ENCODE measurements at regions not wholly inside any gene's neighbourhood (a gene's known extent, or its start where the extent isn't known, plus 50 kb on each side); places are given as distances from the start of the nearest gene placed in this dataset.

DNA sequence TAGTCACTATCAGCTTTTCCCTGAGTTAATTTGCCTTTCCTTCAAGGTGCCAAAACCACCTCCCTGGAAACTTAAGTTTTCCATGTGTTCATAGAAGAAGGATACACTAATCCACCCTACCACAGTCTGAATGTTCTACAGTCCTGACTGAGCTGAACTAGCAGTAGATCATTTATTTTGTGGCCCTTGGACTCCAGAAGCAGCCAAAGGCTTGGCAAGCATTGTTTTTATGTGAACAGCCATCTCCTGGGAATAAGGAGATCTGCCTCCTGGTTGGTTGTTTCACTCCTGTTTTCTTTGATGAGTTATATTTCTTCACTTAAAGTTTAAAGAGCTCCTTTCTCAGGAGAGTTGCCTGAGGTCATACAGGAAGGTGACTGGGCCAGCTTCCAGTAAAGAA lies 634.6 kb upstream of the SOX9 start:
- H3K4me3 ChIP-seq (ENCODE audit: low read depth in 1 of 3, low read length in 3 of 3), result no peak overlapping the region

DNA sequence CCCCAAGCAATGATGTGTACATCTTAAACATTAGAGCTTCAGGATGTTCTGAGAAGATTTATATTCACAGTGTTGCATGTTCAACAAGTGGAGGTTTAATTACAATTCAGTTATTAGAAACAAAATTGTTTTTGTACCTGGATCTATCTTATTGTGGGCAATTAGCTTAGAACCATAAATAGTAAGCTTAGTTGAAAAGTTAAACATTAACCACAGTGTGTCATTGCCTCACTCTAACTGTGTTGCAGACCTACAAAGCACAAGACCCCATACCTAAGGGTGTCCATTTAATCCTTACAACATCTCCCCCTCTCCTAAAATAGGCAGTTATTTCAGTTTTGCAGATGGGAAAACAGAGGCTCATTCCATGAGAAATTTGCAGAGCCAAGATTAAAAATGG lies 632.0 kb upstream of the SOX9 start:
- Histone ChIP-seq H3K9ac (ENCODE audit: low read depth in 1 of 2, low read length in 2 of 2) (no peak overlapping the region), H3K4me3 (ENCODE audit: low read depth in 1 of 3, low read length in 3 of 3) (no peak overlapping the region), H3K36me3 (ENCODE audit: control insufficient read depth in 4 of 4, insufficient read depth in 3 of 4, low read depth in 1 of 4, low read length in 3 of 4) (no peaks in the 10 kb centered on the region), H3K27ac (ENCODE audit: low read depth in 1 of 2, low read length in 2 of 2) (no peak overlapping the region), H3K27me3 (ENCODE audit: control insufficient read depth in 4 of 4, insufficient read depth in 4 of 4, low read length in 3 of 4) (no peaks in the 10 kb centered on the region), H3K9me3 (ENCODE audit: control insufficient read depth in 4 of 4, low read length in 3 of 4) (no peaks in the 10 kb centered on the region), H3K4me1 (ENCODE audit: control insufficient read depth in 4 of 4, insufficient read depth in 4 of 4, low read length in 3 of 4) (no peaks in the 10 kb centered on the region)
- DNase-seq (ENCODE audit: low spot score), result no peak
- no peak for TF ChIP-seq SP1 (IDR thresholded peaks at IDR 0.05)
- TF ChIP-seq JUND (IDR thresholded peaks at IDR 0.05), result no peak
- no peak for TF ChIP-seq RAD21 (IDR thresholded peaks at IDR 0.05)

More for the DNA sequence above, 634.6 kb upstream of the SOX9 start:
- Histone ChIP-seq H3K27ac (ENCODE audit: low read depth in 1 of 2, low read length in 2 of 2) (no peak overlapping the region), H3K27me3 (ENCODE audit: control insufficient read depth in 4 of 4, insufficient read depth in 4 of 4, low read length in 3 of 4) (peaks cover 0 to 3% (median 0%) of the 10 kb centered on the region in 4 donors), H3K36me3 (ENCODE audit: control insufficient read depth in 4 of 4, insufficient read depth in 3 of 4, low read depth in 1 of 4, low read length in 3 of 4) (no peaks in the 10 kb centered on the region), H3K9me3 (ENCODE audit: control insufficient read depth in 4 of 4, low read length in 3 of 4) (no peaks in the 10 kb centered on the region), H3K4me1 (ENCODE audit: control insufficient read depth in 4 of 4, insufficient read depth in 4 of 4, low read length in 3 of 4) (no peaks in the 10 kb centered on the region), H3K9ac (ENCODE audit: low read depth in 1 of 2, low read length in 2 of 2) (no peak overlapping the region)
- no peak for DNase-seq (ENCODE audit: low spot score)
- TF ChIP-seq FOXA2 (IDR thresholded peaks at IDR 0.05) (no peak), RXRA (IDR thresholded peaks at IDR 0.05) (no peak), FOXA1 (IDR thresholded peaks at IDR 0.05) (no peak)
- TF ChIP-seq, protein P1, sequence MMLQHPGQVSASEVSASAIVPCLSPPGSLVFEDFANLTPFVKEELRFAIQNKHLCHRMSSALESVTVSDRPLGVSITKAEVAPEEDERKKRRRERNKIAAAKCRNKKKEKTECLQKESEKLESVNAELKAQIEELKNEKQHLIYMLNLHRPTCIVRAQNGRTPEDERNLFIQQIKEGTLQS (IDR thresholded peaks at IDR 0.05), result no peak

DNA sequence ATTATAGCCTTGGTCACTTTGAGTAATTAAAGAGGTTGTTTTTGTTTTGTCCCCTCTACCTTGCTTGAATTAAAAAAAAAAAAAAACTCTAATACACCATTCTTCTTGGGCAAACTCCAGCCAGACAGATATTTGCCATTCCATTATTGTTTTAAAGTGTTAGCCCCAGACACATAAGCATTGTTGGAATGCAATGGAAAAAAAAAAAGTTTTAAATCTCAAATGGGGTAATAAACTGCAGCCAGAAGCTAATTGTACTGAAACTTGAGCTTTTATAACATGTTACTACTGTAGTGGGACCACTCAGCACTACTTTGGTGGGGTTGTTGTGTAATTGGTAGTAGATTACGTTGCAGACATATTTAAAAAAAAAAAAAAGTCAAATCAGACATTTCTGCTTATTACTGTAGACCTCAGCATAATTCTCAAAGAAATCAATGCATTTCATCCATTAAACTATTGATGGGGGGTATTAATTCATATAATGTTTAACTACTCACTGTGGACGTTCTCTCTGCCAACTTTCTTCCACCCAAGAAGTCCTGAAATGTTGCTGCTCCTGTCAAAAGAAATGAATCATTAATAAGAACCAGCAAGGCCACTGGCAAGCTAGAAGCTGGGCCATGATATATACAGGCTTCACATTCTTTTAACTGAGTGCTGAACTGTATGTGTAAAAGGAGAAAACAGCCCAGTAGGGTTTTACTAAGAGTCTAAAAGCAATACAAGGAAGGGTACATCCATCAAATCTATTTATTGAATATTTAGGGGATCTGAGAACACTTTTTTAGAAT lies 626.6 kb upstream of the SOX9 start:
- DNase-seq (ENCODE audit: low spot score), result no peak

More for the DNA sequence above, 626.6 kb upstream of the SOX9 start:
- 54% methylated on average over 2 of the region's 2 CpGs for WGBS
- Histone ChIP-seq H3K27ac (ENCODE audit: low read depth in 1 of 2, low read length in 2 of 2) (no peak overlapping the region), H3K4me3 (ENCODE audit: low read depth in 1 of 3, low read length in 3 of 3) (no peak overlapping the region), H3K4me1 (ENCODE audit: control insufficient read depth in 4 of 4, insufficient read depth in 4 of 4, low read length in 3 of 4) (no peaks in the 10 kb centered on the region), H3K9me3 (ENCODE audit: control insufficient read depth in 4 of 4, low read length in 3 of 4) (no peaks in the 10 kb centered on the region), H3K27me3 (ENCODE audit: control insufficient read depth in 4 of 4, insufficient read depth in 4 of 4, low read length in 3 of 4) (no peaks in the 10 kb centered on the region), H3K36me3 (ENCODE audit: control insufficient read depth in 4 of 4, insufficient read depth in 3 of 4, low read depth in 1 of 4, low read length in 3 of 4) (no peaks in the 10 kb centered on the region), H3K9ac (ENCODE audit: low read depth in 1 of 2, low read length in 2 of 2) (no peak overlapping the region)
- TF ChIP-seq HNF4G (IDR thresholded peaks at IDR 0.05) (no peak), FOXA2 (IDR thresholded peaks at IDR 0.05) (no peak), SP1 (IDR thresholded peaks at IDR 0.05) (no peak)
- TF ChIP-seq, protein P2, sequence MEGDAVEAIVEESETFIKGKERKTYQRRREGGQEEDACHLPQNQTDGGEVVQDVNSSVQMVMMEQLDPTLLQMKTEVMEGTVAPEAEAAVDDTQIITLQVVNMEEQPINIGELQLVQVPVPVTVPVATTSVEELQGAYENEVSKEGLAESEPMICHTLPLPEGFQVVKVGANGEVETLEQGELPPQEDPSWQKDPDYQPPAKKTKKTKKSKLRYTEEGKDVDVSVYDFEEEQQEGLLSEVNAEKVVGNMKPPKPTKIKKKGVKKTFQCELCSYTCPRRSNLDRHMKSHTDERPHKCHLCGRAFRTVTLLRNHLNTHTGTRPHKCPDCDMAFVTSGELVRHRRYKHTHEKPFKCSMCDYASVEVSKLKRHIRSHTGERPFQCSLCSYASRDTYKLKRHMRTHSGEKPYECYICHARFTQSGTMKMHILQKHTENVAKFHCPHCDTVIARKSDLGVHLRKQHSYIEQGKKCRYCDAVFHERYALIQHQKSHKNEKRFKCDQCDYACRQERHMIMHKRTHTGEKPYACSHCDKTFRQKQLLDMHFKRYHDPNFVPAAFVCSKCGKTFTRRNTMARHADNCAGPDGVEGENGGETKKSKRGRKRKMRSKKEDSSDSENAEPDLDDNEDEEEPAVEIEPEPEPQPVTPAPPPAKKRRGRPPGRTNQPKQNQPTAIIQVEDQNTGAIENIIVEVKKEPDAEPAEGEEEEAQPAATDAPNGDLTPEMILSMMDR (IDR thresholded peaks at IDR 0.05; ENCODE audit: low read depth, low read length, missing input control), result no peak
- TF ChIP-seq, protein P3, sequence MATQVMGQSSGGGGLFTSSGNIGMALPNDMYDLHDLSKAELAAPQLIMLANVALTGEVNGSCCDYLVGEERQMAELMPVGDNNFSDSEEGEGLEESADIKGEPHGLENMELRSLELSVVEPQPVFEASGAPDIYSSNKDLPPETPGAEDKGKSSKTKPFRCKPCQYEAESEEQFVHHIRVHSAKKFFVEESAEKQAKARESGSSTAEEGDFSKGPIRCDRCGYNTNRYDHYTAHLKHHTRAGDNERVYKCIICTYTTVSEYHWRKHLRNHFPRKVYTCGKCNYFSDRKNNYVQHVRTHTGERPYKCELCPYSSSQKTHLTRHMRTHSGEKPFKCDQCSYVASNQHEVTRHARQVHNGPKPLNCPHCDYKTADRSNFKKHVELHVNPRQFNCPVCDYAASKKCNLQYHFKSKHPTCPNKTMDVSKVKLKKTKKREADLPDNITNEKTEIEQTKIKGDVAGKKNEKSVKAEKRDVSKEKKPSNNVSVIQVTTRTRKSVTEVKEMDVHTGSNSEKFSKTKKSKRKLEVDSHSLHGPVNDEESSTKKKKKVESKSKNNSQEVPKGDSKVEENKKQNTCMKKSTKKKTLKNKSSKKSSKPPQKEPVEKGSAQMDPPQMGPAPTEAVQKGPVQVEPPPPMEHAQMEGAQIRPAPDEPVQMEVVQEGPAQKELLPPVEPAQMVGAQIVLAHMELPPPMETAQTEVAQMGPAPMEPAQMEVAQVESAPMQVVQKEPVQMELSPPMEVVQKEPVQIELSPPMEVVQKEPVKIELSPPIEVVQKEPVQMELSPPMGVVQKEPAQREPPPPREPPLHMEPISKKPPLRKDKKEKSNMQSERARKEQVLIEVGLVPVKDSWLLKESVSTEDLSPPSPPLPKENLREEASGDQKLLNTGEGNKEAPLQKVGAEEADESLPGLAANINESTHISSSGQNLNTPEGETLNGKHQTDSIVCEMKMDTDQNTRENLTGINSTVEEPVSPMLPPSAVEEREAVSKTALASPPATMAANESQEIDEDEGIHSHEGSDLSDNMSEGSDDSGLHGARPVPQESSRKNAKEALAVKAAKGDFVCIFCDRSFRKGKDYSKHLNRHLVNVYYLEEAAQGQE (IDR thresholded peaks at IDR 0.05), result no peak

Data from liver (tissue), 8 donors.